Activated CD8-positive, alpha-beta memory T cell treated with anti-CD3 and anti-CD28 coated beads, Interleukin-2, amount 10 ng/mL, durations not matched to agents 7 days and 5 days (primary cell): ENCODE measurements at regions not wholly inside any gene's neighbourhood (a gene's known extent, or its start where the extent isn't known, plus 50 kb on each side); places are given as distances from the start of the nearest gene placed in this dataset.
A peak's percentile ranks its signal among the peaks of the same experiment; 100 is the strongest.
"Not testable (repeated sequence)": the region's sequence is repeated elsewhere in the genome, so short reads cannot be mapped to it uniquely, and the experiment has no call there.

Experiments
- ATAC-seq: fragments of 150-1000 bp; cut with Tn5 transposase; one replicate; pipeline ENCODE4 v1.10.0; 2021; ENCODE audit warnings: moderate library complexity
- CTCF ChIA-PET: fragments of 350-600 bp; sonication (Branson Sonifier 250); formaldehyde crosslinking; loops from one replicate; lab custom pipeline; 2021; ENCODE audit warnings: antibody characterized with exemption; lab: Charles Lee
- DNase-seq: peaks from one replicate; pipeline ENCODE4 v3.0.0-alpha.2; 2020
- H3K27ac Mint-ChIP-seq: one replicate; pipeline ENCODE4 v1.8.0; 2021; ENCODE audit warnings: mild to moderate bottlenecking, mixed read lengths
- H3K27me3 Mint-ChIP-seq: one replicate; pipeline ENCODE4 v1.8.0; 2021; ENCODE audit warnings: mixed read lengths
- H3K36me3 Mint-ChIP-seq: one replicate; pipeline ENCODE4 v1.8.0; 2021; ENCODE audit warnings: mild to moderate bottlenecking, mixed read lengths
- H3K4me1 Mint-ChIP-seq: one replicate; pipeline ENCODE4 v1.8.0; 2021; ENCODE audit warnings: mixed read lengths
- H3K4me3 Mint-ChIP-seq: one replicate; pipeline ENCODE4 v1.8.0; 2021; ENCODE audit warnings: mild to moderate bottlenecking, moderate library complexity, mixed read lengths
- H3K9me3 Mint-ChIP-seq: one replicate; pipeline ENCODE4 v1.8.0; 2022; ENCODE audit warnings: low read depth, mixed read lengths

DNA sequence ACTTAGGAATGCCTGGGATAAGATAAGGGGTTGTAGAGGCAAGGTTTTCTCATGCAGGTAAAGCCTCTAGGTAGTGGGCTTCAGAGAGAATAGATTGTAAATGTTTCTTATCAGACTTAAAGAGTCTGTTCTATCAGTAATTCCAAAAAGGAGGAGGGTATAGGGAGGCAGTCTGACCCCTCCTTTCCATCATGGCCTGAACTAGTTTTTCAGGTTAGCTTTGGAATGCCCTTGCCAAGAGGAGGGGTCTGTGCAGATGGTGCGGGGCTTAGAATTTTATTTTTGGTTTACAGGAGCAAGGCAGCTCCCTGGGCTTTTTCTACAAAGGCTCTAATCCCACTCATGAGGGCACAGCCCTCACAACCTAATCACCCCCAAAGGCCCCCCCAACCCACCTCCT lies 135.0 kb downstream of the B3GNT2 start:
- peaks cover 1% of the 10 kb centered on the region for H3K36me3 Mint-ChIP-seq

DNA sequence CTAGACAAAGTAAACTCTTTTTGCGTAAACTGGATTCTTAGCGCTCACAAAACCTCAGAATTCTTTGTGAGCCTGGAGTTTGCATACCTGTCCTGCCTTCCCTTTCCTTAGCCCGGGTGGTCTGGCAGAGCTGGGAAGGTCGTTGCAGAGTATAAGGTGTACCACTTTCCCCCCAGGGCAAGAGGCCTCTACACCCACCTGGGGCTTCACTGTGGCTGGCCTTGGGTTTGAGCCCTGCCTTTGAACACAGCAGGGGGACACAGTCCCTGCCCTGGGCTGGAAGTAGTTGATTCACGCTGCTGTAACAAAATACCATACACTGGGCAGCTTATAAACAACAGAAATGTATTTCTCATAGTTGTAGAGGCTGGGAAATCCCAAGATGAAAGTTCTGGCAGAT lies 133.9 kb downstream of the B3GNT2 start:
- Mint-ChIP-seq H3K4me3 (no peak overlapping the region), H3K4me1 (peaks cover 46% of the 10 kb centered on the region), H3K9me3 (peaks cover 8% of the 10 kb centered on the region), H3K27me3 (no peaks in the 10 kb centered on the region), H3K36me3 (peaks cover 6% of the 10 kb centered on the region), H3K27ac (no peak overlapping the region)
- ATAC-seq, result no peak
- CTCF ChIA-PET, result interaction anchor here (1.0 kb wide), 1 partner anchor 16 kb away, joined by 4 read pairs; no protein-coding TSS in a partner anchor
- no peak for DNase-seq

More for the DNA sequence above, 135.0 kb downstream of the B3GNT2 start:
- CTCF ChIA-PET, result interaction anchor here (2.3 kb wide), 1 partner anchor 17 kb away, joined by 13 read pairs; no protein-coding TSS in a partner anchor
- H3K27me3 Mint-ChIP-seq, result no peaks in the 10 kb centered on the region
- no peak overlapping the region for H3K4me3 Mint-ChIP-seq
- no peak for ATAC-seq
- H3K9me3 Mint-ChIP-seq, result no peaks in the 10 kb centered on the region
- DNase-seq, result no peak
- H3K27ac Mint-ChIP-seq, result no peak overlapping the region
- peaks cover 50% of the 10 kb centered on the region for H3K4me1 Mint-ChIP-seq

DNA sequence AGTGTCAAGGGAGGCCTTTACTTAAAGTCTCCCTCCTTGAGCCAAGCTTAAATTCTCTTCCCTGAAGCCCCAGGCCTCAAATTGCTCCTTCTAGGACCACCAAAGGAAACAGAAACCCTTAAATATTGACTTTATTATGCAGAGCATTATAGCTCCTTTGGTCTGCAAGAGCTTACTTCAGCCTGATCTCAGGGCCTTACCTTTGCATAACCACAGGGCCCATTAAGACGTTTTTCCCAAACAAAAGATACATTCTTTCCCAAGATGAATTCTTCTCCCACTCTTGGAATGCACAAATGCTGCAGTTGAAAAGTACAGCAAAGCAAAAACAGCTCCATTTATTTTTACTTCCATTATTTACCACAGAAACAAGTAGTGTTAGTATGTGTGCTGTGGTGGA lies 130.8 kb downstream of the B3GNT2 start:
- Mint-ChIP-seq H3K9me3 (peaks cover 10% of the 10 kb centered on the region), H3K4me3 (no peak overlapping the region), H3K36me3 (peaks cover 9% of the 10 kb centered on the region), H3K4me1 (peaks cover 24% of the 10 kb centered on the region), H3K27me3 (no peaks in the 10 kb centered on the region), H3K27ac (no peak overlapping the region)
- CTCF ChIA-PET, result interaction anchor here (1.1 kb wide), 1 partner anchor 25 kb away, joined by 3 read pairs; no protein-coding TSS in a partner anchor
- ATAC-seq, result no peak
- no peak for DNase-seq

DNA sequence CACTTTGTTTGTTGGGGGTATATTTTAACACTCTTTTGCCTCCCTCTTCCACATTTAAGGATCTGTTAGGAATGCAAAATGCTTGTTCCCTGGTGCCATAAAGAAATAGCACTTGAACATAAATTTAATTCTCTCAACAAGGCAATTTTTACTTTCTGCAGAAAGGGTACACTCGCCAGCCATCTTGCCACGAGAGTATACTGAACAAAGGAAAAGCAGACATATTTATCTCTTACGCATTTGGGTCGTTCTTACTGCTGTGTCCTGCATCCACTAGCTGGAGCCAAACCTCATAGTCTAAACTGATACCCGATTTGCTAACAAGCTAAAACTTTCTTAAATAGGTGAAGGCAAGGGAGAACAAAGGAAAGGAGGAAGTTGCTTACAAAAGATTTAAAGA lies 129.5 kb downstream of the B3GNT2 start:
- no peak for ATAC-seq
- Mint-ChIP-seq H3K4me3 (no peak overlapping the region), H3K27ac (no peak overlapping the region), H3K36me3 (peaks cover 9% of the 10 kb centered on the region), H3K4me1 (peaks cover 29% of the 10 kb centered on the region), H3K9me3 (peaks cover 10% of the 10 kb centered on the region), H3K27me3 (no peaks in the 10 kb centered on the region)
- CTCF ChIA-PET, result interaction anchor here (1.1 to 1.8 kb wide), 2 partner anchors 10 to 16 kb away, joined by 3 to 5 read pairs; no protein-coding TSS in a partner anchor
- DNase-seq, result no peak

DNA sequence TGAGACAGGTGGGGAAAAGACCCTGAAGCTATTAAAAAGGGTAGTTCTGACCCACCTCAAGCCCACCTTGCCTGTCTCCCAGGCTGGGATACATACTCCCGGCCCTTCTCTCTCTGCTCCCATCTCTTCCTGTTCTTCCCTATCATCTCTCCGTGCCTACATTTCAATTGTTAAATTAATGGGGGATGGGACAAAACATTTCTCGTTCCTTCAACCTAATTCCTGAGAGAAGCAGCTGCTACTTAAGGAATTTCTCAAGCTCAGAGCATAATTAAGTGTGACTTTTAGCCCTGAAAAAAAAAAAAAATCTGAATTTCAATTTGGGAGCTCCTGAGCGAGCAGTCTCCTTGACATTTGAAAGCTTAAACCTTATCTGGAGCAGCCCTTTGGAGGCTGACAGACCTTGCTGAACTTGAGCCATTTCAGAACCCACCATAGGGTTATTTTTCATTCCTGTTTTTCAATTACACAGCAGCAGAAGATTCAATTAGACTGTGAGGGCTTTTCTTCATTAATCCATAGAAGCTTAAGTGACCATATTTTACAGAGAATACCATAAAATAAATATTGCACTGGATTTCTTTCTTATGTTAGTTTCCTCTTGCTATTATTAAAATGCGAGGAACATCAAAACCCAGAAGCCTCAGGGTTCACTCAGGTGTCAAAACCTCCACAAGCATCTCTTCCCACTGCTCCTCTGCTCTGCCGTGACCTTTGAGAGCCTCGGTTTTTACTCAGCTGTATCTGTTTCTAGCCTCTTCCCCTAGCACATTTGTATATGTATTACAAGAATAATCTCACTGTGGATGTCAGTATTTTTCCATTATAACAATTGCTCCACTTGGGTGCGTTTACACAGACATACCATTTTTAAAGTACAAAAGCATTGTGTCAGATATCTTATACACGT lies 125.7 kb downstream of the B3GNT2 start:
- Mint-ChIP-seq H3K27ac (no peak overlapping the region), H3K4me3 (no peak overlapping the region), H3K27me3 (no peaks in the 10 kb centered on the region), H3K9me3 (peaks cover 10% of the 10 kb centered on the region), H3K36me3 (peaks cover 8% of the 10 kb centered on the region), H3K4me1 (peaks cover 30% of the 10 kb centered on the region)
- ATAC-seq (no peak), DNase-seq (no peak)
- CTCF ChIA-PET, result interaction anchor here (0.8 to 0.9 kb wide), 2 partner anchors 10 to 24 kb away, joined by 3 to 4 read pairs; no protein-coding TSS in a partner anchor

DNA sequence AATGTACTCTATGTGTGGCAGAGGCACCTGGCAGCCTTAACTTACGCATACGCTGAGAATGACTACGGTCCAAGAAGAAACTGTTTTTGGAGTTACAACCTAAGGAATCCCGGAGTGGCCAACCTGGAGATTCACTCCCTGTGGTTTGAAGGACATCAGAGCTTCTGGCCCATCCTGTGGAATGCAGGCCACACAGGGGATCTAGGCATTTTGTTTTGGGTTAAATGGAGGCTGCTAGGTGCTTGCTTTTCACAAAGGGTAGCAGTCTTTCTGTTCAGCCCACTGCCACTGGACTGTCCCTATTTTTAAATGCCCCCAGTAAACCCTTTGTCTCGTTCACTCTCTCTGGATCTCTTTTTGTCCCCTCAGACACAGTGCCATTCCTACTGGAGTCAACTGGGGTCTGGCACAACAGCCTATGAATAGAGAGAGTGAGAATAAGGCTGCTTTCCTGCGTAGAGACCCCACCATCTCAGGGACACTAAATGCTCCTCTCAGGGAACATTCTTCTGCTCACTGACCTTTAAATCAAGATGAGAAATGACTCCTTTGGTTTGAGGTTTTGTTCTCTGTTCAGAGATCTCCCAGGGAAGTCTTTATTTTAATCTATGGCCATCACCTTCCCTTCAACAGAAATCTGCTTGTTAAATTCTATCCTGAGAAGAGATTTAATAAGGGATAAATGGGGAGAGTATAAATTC lies 124.9 kb downstream of the B3GNT2 start:
- peaks cover 10% of the 10 kb centered on the region for H3K9me3 Mint-ChIP-seq
- DNase-seq, result no peak
- peaks cover 8% of the 10 kb centered on the region for H3K36me3 Mint-ChIP-seq
- H3K4me1 Mint-ChIP-seq, result peaks cover 30% of the 10 kb centered on the region
- CTCF ChIA-PET, result interaction anchor here (0.8 to 1.3 kb wide), 3 partner anchors 11 to 23 kb away, joined by 3 to 4 read pairs (median 4); no protein-coding TSS in a partner anchor
- no peak for ATAC-seq
- H3K27me3 Mint-ChIP-seq, result no peaks in the 10 kb centered on the region
- H3K4me3 Mint-ChIP-seq, result no peak overlapping the region
- H3K27ac Mint-ChIP-seq, result peak overlapping the region; percentile 42

DNA sequence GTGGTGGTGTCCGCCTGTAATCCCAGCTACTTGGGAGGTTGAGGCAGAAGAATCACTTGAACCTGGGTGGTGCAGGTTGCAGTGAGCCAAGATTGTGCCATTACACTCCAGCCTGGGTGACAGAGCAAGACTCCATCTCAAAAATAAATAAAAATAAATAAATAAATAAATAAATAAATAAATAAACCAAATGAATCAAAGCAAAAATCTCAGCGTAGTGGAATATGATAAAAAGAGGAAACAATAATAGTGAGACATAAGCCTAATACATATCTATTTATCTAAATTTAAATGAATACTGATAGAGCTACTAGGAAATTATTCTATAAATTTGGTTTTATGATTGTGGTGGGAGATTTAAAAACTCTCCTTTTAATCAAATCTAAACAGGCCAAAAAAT lies 124.2 kb downstream of the B3GNT2 start:
- H3K27ac Mint-ChIP-seq, H3K9me3 Mint-ChIP-seq, H3K4me3 Mint-ChIP-seq, ATAC-seq, H3K36me3 Mint-ChIP-seq, H3K27me3 Mint-ChIP-seq, DNase-seq: not testable (repeated sequence)
- peaks cover 33% of the 10 kb centered on the region for H3K4me1 Mint-ChIP-seq
- CTCF ChIA-PET, result interaction anchor here (1.3 kb wide), 1 partner anchor 20 kb away, joined by 4 read pairs; no protein-coding TSS in a partner anchor

DNA sequence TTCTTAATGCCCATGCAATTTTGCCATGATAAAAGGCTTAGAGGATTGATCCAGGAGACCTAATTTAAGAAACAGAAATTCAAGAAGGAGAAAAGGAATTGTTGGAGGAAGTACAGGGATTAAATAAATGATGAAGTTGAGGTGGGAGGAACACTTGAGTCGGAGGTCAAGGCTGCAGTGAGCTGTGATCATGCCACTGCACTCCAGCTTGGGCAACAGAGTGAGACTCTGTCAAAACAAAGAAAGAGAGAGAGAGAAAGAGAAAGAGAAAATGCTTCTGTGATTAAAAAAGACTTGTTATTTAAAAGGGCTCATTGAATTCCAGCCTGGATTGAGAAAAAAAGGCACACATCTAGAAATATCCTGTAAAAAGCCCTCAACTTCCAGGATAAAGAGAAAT lies 123.2 kb downstream of the B3GNT2 start:
- H3K27ac Mint-ChIP-seq, result peak overlapping the region; percentile 7
- H3K9me3 Mint-ChIP-seq, result no peaks in the 10 kb centered on the region
- no peaks in the 10 kb centered on the region for H3K36me3 Mint-ChIP-seq
- no peak for DNase-seq
- H3K27me3 Mint-ChIP-seq, result no peaks in the 10 kb centered on the region
- ATAC-seq, result no peak
- H3K4me1 Mint-ChIP-seq, result peaks cover 42% of the 10 kb centered on the region
- H3K4me3 Mint-ChIP-seq, result no peak overlapping the region
- CTCF ChIA-PET, result no interaction called here

DNA sequence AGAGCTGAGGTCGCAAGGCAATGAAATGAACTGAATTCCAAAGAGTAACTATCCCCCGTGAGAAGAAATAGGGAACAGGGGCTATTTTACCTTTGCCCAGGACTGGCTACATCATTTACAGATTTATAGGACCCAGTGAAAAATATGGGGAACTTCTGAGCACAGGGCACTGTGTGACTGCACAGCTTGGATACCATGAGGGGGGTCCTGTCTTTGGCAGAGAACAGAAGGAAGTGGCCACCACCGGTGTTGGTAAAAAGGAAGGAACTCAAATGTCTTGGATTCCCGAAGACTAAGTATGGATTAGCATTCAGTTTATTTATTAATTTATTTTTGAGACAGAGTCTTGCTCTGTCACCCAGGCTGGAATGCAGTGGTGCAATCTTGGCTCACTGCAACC lies 119.6 kb downstream of the B3GNT2 start:
- H3K9me3 Mint-ChIP-seq, result no peaks in the 10 kb centered on the region
- CTCF ChIA-PET, result interaction anchor here (1.0 to 1.5 kb wide), 2 partner anchors 10 to 19 kb away, joined by 3 to 4 read pairs; no protein-coding TSS in a partner anchor
- no peak overlapping the region for H3K4me3 Mint-ChIP-seq
- no peak for ATAC-seq
- H3K36me3 Mint-ChIP-seq, result peaks cover 3% of the 10 kb centered on the region
- H3K4me1 Mint-ChIP-seq, result peaks cover 41% of the 10 kb centered on the region
- no peak for DNase-seq
- H3K27ac Mint-ChIP-seq, result no peak overlapping the region
- no peaks in the 10 kb centered on the region for H3K27me3 Mint-ChIP-seq

DNA sequence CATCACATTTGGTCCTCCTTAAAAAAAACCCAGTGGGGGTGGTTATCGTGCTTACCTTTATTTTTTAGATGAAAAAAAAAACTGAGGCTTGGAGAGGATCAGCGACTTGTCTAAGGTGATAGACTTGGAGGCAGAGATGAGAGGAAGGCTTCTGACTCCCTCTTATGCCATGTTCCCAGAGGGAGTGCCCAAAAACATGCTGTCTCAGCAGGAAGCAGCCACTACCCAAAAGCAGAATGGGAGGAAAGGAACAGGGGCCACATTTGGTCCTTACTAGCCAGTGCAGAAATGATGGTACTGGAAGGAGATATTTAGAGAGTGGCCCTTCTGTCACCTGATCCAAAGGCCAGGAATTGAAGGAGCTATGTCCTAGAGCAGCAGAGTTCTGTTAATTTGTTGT lies 118.4 kb downstream of the B3GNT2 start:
- Mint-ChIP-seq H3K4me3 (peak overlapping the region; percentile 59), H3K27me3 (no peaks in the 10 kb centered on the region), H3K36me3 (peaks cover 3% of the 10 kb centered on the region), H3K4me1 (peaks cover 52% of the 10 kb centered on the region), H3K27ac (peak overlapping the region; percentile 90), H3K9me3 (no peaks in the 10 kb centered on the region)
- DNase-seq (no peak), ATAC-seq (peak; percentile 4)
- CTCF ChIA-PET, result interaction anchor here (0.9 to 3.5 kb wide), 10 partner anchors 10 to 117 kb away, joined by 3 to 13 read pairs (median 4); no protein-coding TSS in a partner anchor

DNA sequence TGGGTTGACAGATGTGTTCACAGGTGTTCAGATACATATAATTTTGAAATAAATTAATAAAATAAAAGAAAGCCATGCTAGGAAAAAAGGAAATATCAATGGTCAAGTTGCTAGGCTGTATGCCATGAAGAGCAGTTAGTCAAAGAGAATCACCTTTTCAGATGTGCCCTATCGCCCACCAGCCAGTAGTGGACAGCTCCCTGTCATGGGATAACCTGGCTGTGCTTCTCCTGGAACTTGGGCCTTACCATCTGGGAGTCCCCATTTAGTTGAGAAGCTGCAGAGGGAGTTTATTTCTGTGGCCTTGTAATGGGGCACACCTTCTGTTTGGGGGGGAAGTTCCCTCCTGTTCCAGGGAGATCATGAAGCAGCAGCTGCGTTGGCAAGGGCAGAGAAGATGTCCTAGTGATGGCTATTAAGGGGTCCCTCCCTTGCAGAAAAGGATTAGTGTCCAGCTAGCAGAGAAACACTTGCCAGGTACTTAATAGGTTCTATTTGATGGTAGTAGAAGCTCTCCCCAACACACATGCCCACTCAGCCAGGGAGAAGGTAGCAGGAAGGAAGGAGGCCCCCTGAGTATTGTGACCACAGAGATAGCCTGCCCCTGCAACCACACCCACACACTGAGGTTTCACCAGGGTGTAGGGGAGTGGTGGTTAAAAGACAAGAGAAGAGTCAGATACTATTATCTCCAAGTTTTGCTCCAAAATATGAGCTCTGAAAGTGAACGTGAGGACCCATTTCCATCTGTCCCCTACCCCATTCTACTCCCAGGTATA lies 117.7 kb downstream of the B3GNT2 start:
- no peaks in the 10 kb centered on the region for H3K27me3 Mint-ChIP-seq
- H3K9me3 Mint-ChIP-seq, result no peaks in the 10 kb centered on the region
- H3K4me1 Mint-ChIP-seq, result peaks cover 54% of the 10 kb centered on the region
- ATAC-seq, result peak; percentile 83
- peaks cover 3% of the 10 kb centered on the region for H3K36me3 Mint-ChIP-seq
- CTCF ChIA-PET, result interaction anchor here (0.7 to 3.5 kb wide), 12 partner anchors 9 to 116 kb away, joined by 3 to 13 read pairs (median 4); no protein-coding TSS in a partner anchor
- peak overlapping the region; percentile 59 for H3K4me3 Mint-ChIP-seq
- DNase-seq, result peak; percentile 92
- H3K27ac Mint-ChIP-seq, result peak overlapping the region; percentile 90

DNA sequence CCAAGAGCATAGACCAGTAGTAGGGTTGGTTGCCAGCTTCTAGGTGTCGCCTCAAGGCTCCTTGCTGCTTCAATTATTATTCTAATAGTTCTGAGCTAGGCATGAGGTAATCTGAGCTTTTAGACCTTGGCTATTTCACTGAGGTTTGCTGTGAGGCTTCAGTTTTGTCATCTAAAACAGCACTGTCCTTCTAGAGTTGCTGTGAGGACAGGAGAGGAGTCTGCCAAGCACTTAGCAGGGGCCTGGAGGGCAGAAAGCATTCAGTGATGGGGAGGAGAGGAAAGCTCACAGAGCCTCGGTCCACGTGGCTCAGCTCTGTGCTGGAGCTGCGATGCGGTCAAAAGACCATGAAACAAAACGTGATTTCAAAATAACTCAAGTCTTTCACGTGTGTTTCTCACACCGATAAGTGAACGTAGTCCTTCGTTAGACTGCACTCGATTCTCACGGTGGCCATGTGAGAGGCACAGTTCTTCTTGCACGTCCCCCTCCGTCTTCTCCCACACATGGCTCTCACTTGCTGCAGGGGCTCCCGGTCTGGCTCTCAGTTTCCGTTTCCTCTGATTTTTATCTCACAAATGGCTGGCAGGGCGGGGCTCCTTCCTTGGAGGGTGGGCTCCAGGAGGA lies 113.7 kb downstream of the B3GNT2 start:
- H3K4me1 Mint-ChIP-seq, result peaks cover 80% of the 10 kb centered on the region
- H3K9me3 Mint-ChIP-seq, result no peaks in the 10 kb centered on the region
- DNase-seq (peak; percentile 70), ATAC-seq (peak; percentile 12)
- no peaks in the 10 kb centered on the region for H3K27me3 Mint-ChIP-seq
- peak overlapping the region; percentile 92 for H3K27ac Mint-ChIP-seq
- peak overlapping the region; percentile 4 for H3K4me3 Mint-ChIP-seq
- CTCF ChIA-PET, result interaction anchor here (0.9 to 1.6 kb wide), 3 partner anchors 15 to 112 kb away, joined by 3 to 5 read pairs (median 5); no protein-coding TSS in a partner anchor
- H3K36me3 Mint-ChIP-seq, result peaks cover 3% of the 10 kb centered on the region
